Mesendoderm (in vitro differentiated cells): ENCODE measurements at regions not wholly inside any gene's neighbourhood (a gene's known extent, or its start where the extent isn't known, plus 50 kb on each side); places are given as distances from the start of the nearest gene placed in this dataset.

Experiments
- DNase-seq: peaks from one replicate; pipeline ENCODE4 v3.0.0; 2013
- H2AK5ac ChIP-seq: 2 replicates; pipeline ENCODE4 v1.6.1; 2013; ENCODE audit warnings: low read length, inconsistent platforms
- H2BK120ac ChIP-seq: 2 replicates; pipeline ENCODE4 v1.6.1; 2013; ENCODE audit warnings: low read depth, mild to moderate bottlenecking, low read length, moderate library complexity, mixed read lengths
- H2BK15ac ChIP-seq: replicated peaks from 2 replicates; pipeline ENCODE4 v1.6.1; 2013; ENCODE audit warnings: low read depth, mild to moderate bottlenecking, moderate library complexity
- H2BK5ac ChIP-seq: 2 replicates; pipeline ENCODE4 v1.6.1; 2013; ENCODE audit warnings: low read length, inconsistent platforms
- H3K18ac ChIP-seq: 2 replicates; pipeline ENCODE4 v1.6.1; 2013; ENCODE audit warnings: mild to moderate bottlenecking, low read length, mixed read lengths
- H3K23ac ChIP-seq: one replicate; pipeline ENCODE4 v1.6.1; 2013; ENCODE audit warnings: low read length
- H3K27ac ChIP-seq: 2 replicates; pipeline ENCODE4 v1.5.1; 2013; ENCODE audit warnings: low read depth, mild to moderate bottlenecking, inconsistent platforms, low read length, moderate library complexity
- H3K27me3 ChIP-seq: 2 replicates; pipeline ENCODE4 v1.6.1; 2013; ENCODE audit warnings: low read length, control low read depth, mild to moderate bottlenecking, inconsistent platforms; ENCODE audit not compliant: insufficient read depth, poor library complexity
- H3K36me3 ChIP-seq: 2 replicates; pipeline ENCODE4 v1.6.1; 2013; ENCODE audit warnings: low read length, inconsistent platforms; ENCODE audit not compliant: control insufficient read depth, insufficient read depth
- H3K4ac ChIP-seq: one replicate; pipeline ENCODE4 v1.6.1; 2013; ENCODE audit warnings: low read depth, mild to moderate bottlenecking, low read length, moderate library complexity
- H3K4me1 ChIP-seq: 2 replicates; pipeline ENCODE4 v1.6.1; 2013; ENCODE audit warnings: low read depth, low read length, inconsistent platforms; ENCODE audit not compliant: control insufficient read depth
- H3K4me2 ChIP-seq: 2 replicates; pipeline ENCODE4 v1.6.1; 2013; ENCODE audit warnings: low read length
- H3K4me3 ChIP-seq: 2 replicates; pipeline ENCODE4 v1.5.1; 2013; ENCODE audit warnings: mild to moderate bottlenecking, low read length
- H3K56ac ChIP-seq: one replicate; pipeline ENCODE4 v1.6.1; 2013; ENCODE audit warnings: low read length
- H3K79me1 ChIP-seq: 2 replicates; pipeline ENCODE4 v1.6.1; 2013; ENCODE audit warnings: low read length, inconsistent platforms
- H3K79me2 ChIP-seq: 2 replicates; pipeline ENCODE4 v1.6.1; 2013; ENCODE audit warnings: mild to moderate bottlenecking, low read length; ENCODE audit not compliant: control insufficient read depth, insufficient read depth
- H3K9ac ChIP-seq: 2 replicates; pipeline ENCODE4 v1.6.1; 2013; ENCODE audit warnings: low read length, inconsistent platforms
- H4K5ac ChIP-seq: one replicate; pipeline ENCODE4 v1.6.1; 2013; ENCODE audit warnings: low read length
- H4K8ac ChIP-seq: one replicate; pipeline ENCODE4 v1.6.1; 2013; ENCODE audit warnings: low read depth, mild to moderate bottlenecking, control low read depth, low read length, moderate library complexity
- WGBS: extraction: QIAGEN DNeasy Blood & Tissue Kit; methylation state at CpG from one replicate; pipeline ENCODE4 v1.1.7; 2013; ENCODE audit warnings: low lambda C conversion rate, missing lambda C conversion rate; ENCODE audit not compliant: insufficient coverage; ENCODE audit errors: extremely low coverage; 5-methylcytosine and 5-hydroxymethylcytosine counted together

DNA sequence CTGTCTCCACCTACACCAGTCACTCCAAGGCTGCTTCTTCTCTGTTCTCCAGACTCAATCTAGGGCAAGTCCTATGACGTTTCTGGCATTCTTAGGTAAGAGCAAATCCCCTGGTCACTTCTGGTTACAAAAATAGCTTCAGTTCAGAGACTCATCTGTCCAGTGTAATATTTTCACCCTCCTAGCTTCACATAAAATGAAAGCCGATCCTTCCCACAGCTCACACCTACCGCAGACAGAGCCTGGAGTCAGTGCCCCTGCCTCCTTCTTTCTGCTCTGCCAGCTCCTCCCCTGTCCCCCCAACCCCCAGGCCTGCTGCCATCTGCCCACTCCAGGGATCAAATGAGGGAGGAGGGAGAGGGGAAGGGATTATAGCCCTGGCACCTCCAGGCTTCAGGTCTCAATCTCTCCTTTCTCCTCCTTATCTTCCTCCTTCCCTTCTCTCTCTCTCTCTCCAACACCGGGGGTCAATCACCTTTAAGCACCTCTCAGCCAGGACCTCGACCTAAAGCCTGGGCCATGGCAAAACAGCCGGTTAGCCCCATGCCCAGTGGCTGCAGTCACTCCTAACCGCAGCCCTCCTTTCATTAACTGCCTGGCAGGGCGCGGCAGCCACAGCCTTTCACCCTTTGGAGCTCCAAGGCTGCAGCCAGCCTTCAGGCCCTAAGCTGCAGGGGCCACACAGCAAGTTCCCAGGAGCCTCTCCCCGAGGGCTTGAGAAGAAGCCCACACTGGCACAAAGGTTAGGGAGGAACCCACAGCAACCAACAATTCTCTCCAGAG lies 292.6 kb upstream of the MGMT start:
- no peak overlapping the region for H4K8ac ChIP-seq
- no CpG with 5 or more reads among the region's 10 CpGs for WGBS

DNA sequence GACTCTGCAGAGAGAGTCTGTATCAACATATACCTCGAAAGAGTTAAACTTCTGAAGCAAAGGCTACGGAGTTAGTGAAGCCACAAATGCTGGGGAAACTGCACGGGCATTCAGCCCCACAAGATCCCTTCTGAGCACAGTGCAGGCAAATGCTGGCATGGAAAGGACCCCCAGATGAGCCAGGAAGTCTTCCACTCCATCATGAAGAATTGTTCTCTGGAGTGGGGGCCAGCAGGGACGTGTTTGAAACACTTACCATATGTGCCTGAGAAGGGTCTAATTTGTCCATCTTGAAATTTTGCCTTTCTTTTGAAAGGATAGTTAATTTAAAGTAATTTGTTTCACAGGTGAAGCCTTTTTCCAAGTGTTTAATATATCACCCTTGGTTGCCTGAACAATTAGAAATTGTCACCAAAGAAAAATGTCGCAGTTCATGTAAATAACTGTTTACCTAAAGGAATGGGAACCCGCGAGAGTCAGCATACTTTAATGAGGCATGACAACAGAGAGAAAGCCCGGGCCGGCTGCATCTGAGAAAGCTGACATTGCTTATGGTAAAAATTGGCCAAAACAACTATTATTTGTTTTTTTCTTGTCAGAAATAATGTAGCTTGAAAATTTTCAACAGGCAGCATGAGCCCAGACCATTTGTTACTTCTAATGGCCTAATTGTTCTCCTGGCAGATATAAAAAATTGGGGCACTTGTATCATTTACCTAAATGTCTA lies 287.6 kb upstream of the MGMT start:
- Histone ChIP-seq H3K4me2 (no peak overlapping the region), H2AK5ac (no peak overlapping the region), H2BK120ac (no peak overlapping the region), H3K18ac (no peak overlapping the region), H3K4me3 (no peak overlapping the region), H3K4ac (no peak overlapping the region), H2BK15ac (no peak overlapping the region), H4K8ac (no peak overlapping the region), H3K4me1 (peaks cover 1% of the 10 kb centered on the region), H3K79me2 (no peaks in the 10 kb centered on the region), H3K23ac (no peak overlapping the region), H3K56ac (no peak overlapping the region), H3K27me3 (no peaks in the 10 kb centered on the region), H3K36me3 (no peaks in the 10 kb centered on the region), H3K27ac (no peak overlapping the region), H4K5ac (no peak overlapping the region), H3K9ac (no peak overlapping the region), H2BK5ac (no peak overlapping the region), H3K79me1 (no peaks in the 10 kb centered on the region)
- WGBS: no CpG with 5 or more reads among the region's 9 CpGs
- no peak for DNase-seq

More for the DNA sequence above, 292.6 kb upstream of the MGMT start:
- H2BK5ac ChIP-seq: no peak overlapping the region
- H2BK120ac ChIP-seq: no peak overlapping the region
- no peaks in the 10 kb centered on the region for H3K36me3 ChIP-seq
- H3K4ac ChIP-seq: no peak overlapping the region
- H3K4me3 ChIP-seq: no peak overlapping the region
- H3K56ac ChIP-seq: no peak overlapping the region
- no peak overlapping the region for H2AK5ac ChIP-seq
- H3K23ac ChIP-seq: no peak overlapping the region
- no peak overlapping the region for H3K18ac ChIP-seq
- H3K27ac ChIP-seq: no peak overlapping the region
- no peaks in the 10 kb centered on the region for H3K79me1 ChIP-seq
- no peaks in the 10 kb centered on the region for H3K27me3 ChIP-seq
- no peak overlapping the region for H4K5ac ChIP-seq
- H3K4me1 ChIP-seq: no peaks in the 10 kb centered on the region
- H3K9ac ChIP-seq: no peak overlapping the region
- no peaks in the 10 kb centered on the region for H3K79me2 ChIP-seq
- DNase-seq: no peak
- no peak overlapping the region for H2BK15ac ChIP-seq
- H3K4me2 ChIP-seq: no peak overlapping the region

DNA sequence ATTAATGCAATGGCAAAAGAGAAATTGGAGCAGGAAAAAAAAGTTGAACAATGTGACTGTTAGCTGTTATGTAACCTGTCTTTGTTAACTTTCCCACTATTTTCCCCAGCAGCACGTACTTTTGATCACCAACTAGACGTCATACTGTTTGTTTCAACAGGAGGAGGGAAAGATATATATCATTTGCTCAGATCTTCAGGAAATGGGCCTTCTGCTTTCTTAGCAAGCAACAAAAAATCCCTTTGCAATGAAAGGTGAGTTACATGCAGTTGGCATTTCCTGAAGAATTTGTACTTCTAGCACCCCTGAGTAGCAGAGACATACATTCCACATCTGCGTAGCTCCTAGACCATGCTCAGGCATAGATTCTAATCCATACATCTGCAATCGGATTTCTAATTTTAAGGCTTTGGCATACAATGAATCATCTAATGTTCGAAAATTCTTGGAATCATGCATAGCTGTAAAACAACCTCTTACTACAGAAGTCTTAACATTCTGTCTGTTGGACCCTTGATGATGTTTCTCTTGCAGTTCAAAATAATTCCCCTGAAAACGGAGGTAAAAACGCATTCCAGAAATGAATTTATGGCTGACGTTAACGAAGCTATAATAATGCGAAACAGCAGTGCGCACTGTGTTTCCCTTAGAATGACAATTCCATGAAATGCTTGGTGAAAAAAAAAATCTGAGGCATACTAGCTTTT lies 286.9 kb upstream of the MGMT start:
- Histone ChIP-seq H3K4me3 (no peak overlapping the region), H3K23ac (no peak overlapping the region), H3K4me1 (peaks cover 1% of the 10 kb centered on the region), H3K56ac (no peak overlapping the region), H3K9ac (no peak overlapping the region), H3K36me3 (no peaks in the 10 kb centered on the region), H2BK15ac (no peak overlapping the region), H2AK5ac (no peak overlapping the region), H3K4ac (no peak overlapping the region), H3K79me2 (no peaks in the 10 kb centered on the region), H2BK5ac (no peak overlapping the region), H3K79me1 (no peaks in the 10 kb centered on the region), H3K4me2 (no peak overlapping the region), H4K5ac (no peak overlapping the region), H3K18ac (no peak overlapping the region), H2BK120ac (no peak overlapping the region), H3K27me3 (no peaks in the 10 kb centered on the region), H3K27ac (no peak overlapping the region), H4K8ac (no peak overlapping the region)
- no CpG with 5 or more reads among the region's 11 CpGs for WGBS
- DNase-seq: peak; percentile 18

DNA sequence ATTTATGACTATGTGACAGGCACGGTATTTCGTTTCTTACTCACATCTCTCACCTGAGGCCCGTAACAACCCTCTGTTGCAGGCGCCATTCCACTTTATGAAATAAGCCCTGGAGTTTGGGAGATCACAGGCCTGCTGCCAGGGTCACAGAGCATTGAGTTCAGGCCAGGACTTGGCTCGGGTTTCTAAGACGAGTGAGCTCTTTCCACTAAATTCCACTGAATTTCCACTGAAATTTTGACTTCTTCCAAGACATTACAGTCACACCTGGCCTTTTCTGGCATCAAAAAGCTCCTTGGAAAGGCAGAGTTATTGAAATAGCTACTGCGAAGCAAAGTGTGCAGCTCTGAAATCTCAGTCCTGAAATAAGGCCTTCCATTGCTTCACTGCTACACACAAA lies 282.8 kb upstream of the MGMT start:
- H3K27me3 ChIP-seq: no peaks in the 10 kb centered on the region
- H4K8ac ChIP-seq: no peak overlapping the region
- no peak overlapping the region for H3K56ac ChIP-seq
- no peak overlapping the region for H3K18ac ChIP-seq
- H2BK15ac ChIP-seq: no peak overlapping the region
- no peak overlapping the region for H3K23ac ChIP-seq
- WGBS: no CpG with 5 or more reads among the region's 7 CpGs
- H4K5ac ChIP-seq: no peak overlapping the region
- no peak overlapping the region for H3K27ac ChIP-seq
- H2BK120ac ChIP-seq: no peak overlapping the region
- H3K79me1 ChIP-seq: no peaks in the 10 kb centered on the region
- no peaks in the 10 kb centered on the region for H3K79me2 ChIP-seq
- no peak overlapping the region for H3K4me2 ChIP-seq
- no peak for DNase-seq
- H2BK5ac ChIP-seq: no peak overlapping the region
- no peak overlapping the region for H3K4ac ChIP-seq
- peaks cover 1% of the 10 kb centered on the region for H3K4me1 ChIP-seq
- no peaks in the 10 kb centered on the region for H3K36me3 ChIP-seq
- no peak overlapping the region for H3K9ac ChIP-seq
- no peak overlapping the region for H2AK5ac ChIP-seq
- H3K4me3 ChIP-seq: no peak overlapping the region

DNA sequence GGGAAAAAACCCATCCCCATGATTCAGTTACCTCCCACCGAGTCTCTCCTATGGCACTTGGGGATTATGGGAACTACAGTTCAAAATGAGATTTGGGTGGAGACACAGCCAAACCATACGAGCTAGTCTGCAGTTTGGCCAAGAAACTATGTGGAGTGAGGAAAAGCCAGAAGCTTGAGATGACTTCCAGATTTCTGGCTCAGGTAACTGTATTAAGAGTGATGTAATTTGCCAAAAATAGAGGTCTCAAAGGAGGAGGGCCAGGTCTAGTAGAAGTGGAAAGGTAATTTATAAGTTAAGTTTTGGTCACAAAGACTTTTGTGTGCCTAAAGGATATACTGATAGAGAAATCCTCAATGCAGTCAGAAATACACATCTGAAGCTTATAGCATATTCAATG lies 279.7 kb upstream of the MGMT start:
- no CpG with 5 or more reads among the region's 2 CpGs for WGBS
- no peak overlapping the region for H3K27ac ChIP-seq
- no peak overlapping the region for H3K23ac ChIP-seq
- H4K8ac ChIP-seq: no peak overlapping the region
- no peaks in the 10 kb centered on the region for H3K27me3 ChIP-seq
- H3K18ac ChIP-seq: no peak overlapping the region
- no peak overlapping the region for H2BK15ac ChIP-seq
- H3K4me1 ChIP-seq: no peaks in the 10 kb centered on the region
- no peak overlapping the region for H3K56ac ChIP-seq
- H3K4ac ChIP-seq: no peak overlapping the region
- H3K36me3 ChIP-seq: no peaks in the 10 kb centered on the region
- H3K4me2 ChIP-seq: no peak overlapping the region
- H3K79me1 ChIP-seq: no peaks in the 10 kb centered on the region
- H2BK5ac ChIP-seq: no peak overlapping the region
- no peak for DNase-seq
- H3K9ac ChIP-seq: no peak overlapping the region
- no peak overlapping the region for H3K4me3 ChIP-seq
- H2BK120ac ChIP-seq: no peak overlapping the region
- H2AK5ac ChIP-seq: no peak overlapping the region
- H4K5ac ChIP-seq: no peak overlapping the region
- no peaks in the 10 kb centered on the region for H3K79me2 ChIP-seq
